PC-9 (cell line): ENCODE measurements at regions not wholly inside any gene's neighbourhood (a gene's known extent, or its start where the extent isn't known, plus 50 kb on each side); places are given as distances from the start of the nearest gene placed in this dataset.

Experiments used
- BruUV-seq: library from RNA; stranded (reverse); fragments of 400-500 nt; replicated peaks from 2 replicates; lab custom pipeline; 2021; lab: Mats Ljungman, UMichigan
- CTCF ChIA-PET: fragments of 300-600 bp; sonication (Branson Sonifier 250); formaldehyde crosslinking; loops from one replicate; lab custom pipeline; 2022; ENCODE audit warnings: antibody characterized with exemption; lab: Charles Lee
- POLR2A ChIA-PET: fragments of 300-600 bp; sonication (Branson Sonifier 250); formaldehyde crosslinking; loops from one replicate; lab custom pipeline; 2022; ENCODE audit warnings: antibody characterized with exemption; ENCODE audit not compliant: unreplicated experiment; lab: Charles Lee
- DNase-seq, 2 experiments: peaks; one replicate each; pipeline versions ENCODE4 v3.0.0 to v3.0.0-alpha.2; 2015 to 2022; ENCODE audit warnings: mixed read lengths in 1 of 2
- H2AFZ ChIP-seq: fragments of 200-600 bp; sonication (generic); 2 replicates; pipeline ENCODE4 v1.8.1; 2017; ENCODE audit warnings: antibody characterized with exemption
- H3F3A ChIP-seq: fragments of 200-600 bp; sonication (generic); 2 replicates; pipeline ENCODE4 v1.8.1; 2017; ENCODE audit warnings: antibody characterized with exemption, mild to moderate bottlenecking, low read depth; ENCODE audit not compliant: insufficient read depth
- H3K27ac ChIP-seq: fragments of 200-600 bp; sonication (generic); 2 replicates; pipeline ENCODE4 v1.6.1; 2016; ENCODE audit warnings: mixed run types
- H3K27me3 ChIP-seq: fragments of 200-600 bp; sonication (generic); 2 replicates; pipeline ENCODE4 v1.6.1; 2016; ENCODE audit warnings: low read depth, mixed run types; ENCODE audit not compliant: insufficient read depth
- H3K36me3 ChIP-seq: fragments of 200-600 bp; sonication (generic); 2 replicates; pipeline ENCODE4 v1.6.1; 2016; ENCODE audit warnings: low read depth, mixed run types
- H3K4me1 ChIP-seq: fragments of 200-600 bp; sonication (generic); replicated peaks from 2 replicates; pipeline ENCODE4 v1.6.1; 2016; ENCODE audit warnings: mixed run types; ENCODE audit not compliant: insufficient read depth
- H3K4me2 ChIP-seq: fragments of 200-600 bp; sonication (generic); 2 replicates; pipeline ENCODE4 v1.6.1; 2017; ENCODE audit warnings: mixed run types
- H3K4me3 ChIP-seq: fragments of 200-600 bp; sonication (generic); 2 replicates; pipeline ENCODE4 v1.6.1; 2016; ENCODE audit warnings: mixed run types
- H3K79me2 ChIP-seq: fragments of 200-600 bp; sonication (generic); 2 replicates; pipeline ENCODE4 v1.6.1; 2017; ENCODE audit warnings: low read depth, mixed run types
- H3K9me2 ChIP-seq: fragments of 200-600 bp; sonication (generic); 2 replicates; pipeline ENCODE4 v1.8.1; 2017; ENCODE audit warnings: mild to moderate bottlenecking; ENCODE audit not compliant: insufficient read depth
- H3K9me3 ChIP-seq: fragments of 200-600 bp; sonication (generic); 2 replicates; pipeline ENCODE4 v1.8.1; 2016; ENCODE audit warnings: low read depth; ENCODE audit not compliant: insufficient read depth
- H4K20me1 ChIP-seq: fragments of 200-600 bp; sonication (generic); 2 replicates; pipeline ENCODE4 v1.8.1; 2017; ENCODE audit not compliant: insufficient read depth
- CTCF ChIP-seq: fragments of 200-600 bp; sonication (generic); conservative IDR thresholded peaks from 2 replicates; pipeline ENCODE4 v1.6.1; 2017; ENCODE audit warnings: mixed run types, antibody characterized with exemption, mild to moderate bottlenecking, moderate library complexity
- EZH2 ChIP-seq: fragments of 200-600 bp; sonication (generic); IDR thresholded peaks from 2 replicates; pipeline ENCODE4 v1.8.0; 2017; ENCODE audit warnings: antibody characterized with exemption, low read depth
- intact Hi-C: fragments of 100-400 bp; cut with micrococcal nuclease; formaldehyde crosslinking; loops from one replicate; pipeline ENCODE4 v1.10.0; 2022; ENCODE audit not compliant: unreplicated experiment

DNA sequence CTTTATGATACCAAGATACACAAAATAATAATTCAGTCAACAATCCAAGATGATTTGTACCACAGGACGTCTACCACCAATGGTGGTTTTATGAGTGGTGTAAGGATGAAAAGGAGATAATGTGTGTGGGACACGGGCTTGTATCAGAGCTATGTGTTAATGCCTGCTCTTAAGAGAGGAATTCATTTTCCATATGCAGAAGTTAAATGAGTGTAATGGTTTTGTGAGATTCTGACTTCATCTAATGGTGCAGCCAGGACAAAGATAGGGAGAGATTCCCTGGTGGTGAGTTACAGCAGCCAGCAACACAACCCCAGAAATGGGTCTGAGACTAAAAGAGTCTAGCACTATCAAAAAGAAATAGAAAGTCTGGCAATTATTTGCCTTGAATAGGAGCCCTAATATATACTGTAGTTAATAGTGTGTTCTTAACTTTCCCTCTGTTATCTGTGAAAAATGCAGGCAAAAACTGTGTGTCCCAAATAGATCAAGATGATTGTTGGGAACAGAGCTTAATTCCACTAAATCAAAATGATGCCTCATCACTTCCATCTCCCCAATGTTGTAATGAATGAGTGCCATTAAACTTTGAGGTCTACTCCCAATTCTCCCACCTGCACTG, 455.0 kb upstream of the TCF4 start:
- no peaks in the 10 kb centered on the region for H4K20me1 ChIP-seq
- intact Hi-C loops, result no loop called here
- H3K4me1 ChIP-seq, result no peaks in the 10 kb centered on the region
- no peak overlapping the region for H3K27ac ChIP-seq
- TF ChIP-seq CTCF, result no peak
- no peak for TF ChIP-seq EZH2
- H3K79me2 ChIP-seq, result no peaks in the 10 kb centered on the region
- H2AFZ ChIP-seq, result no peak overlapping the region
- peaks cover 4% of the 10 kb centered on the region; the same call in 1 of the 2 replicates for H3K9me3 ChIP-seq
- CTCF ChIA-PET, result no interaction called here
- no peak overlapping the region for H3K4me3 ChIP-seq
- H3K4me2 ChIP-seq, result no peak overlapping the region
- H3K9me2 ChIP-seq, result no peaks in the 10 kb centered on the region
- POLR2A ChIA-PET, result no interaction called here
- no peak for DNase-seq
- no peaks in the 10 kb centered on the region for H3K27me3 ChIP-seq
- no peaks in the 10 kb centered on the region for H3K36me3 ChIP-seq
- BruUV-seq, result no TSS peak
- H3F3A ChIP-seq, result no peaks in the 10 kb centered on the region

GRCh38 chr18:56038171-56039030, 450.4 kb upstream of the TCF4 start:
- Histone ChIP-seq H3K4me3 (no peak overlapping the region), H3K27ac (no peak overlapping the region), H3K9me2 (no peaks in the 10 kb centered on the region; the same call in 1 of the 2 replicates), H3K4me2 (no peak overlapping the region), H3K4me1 (no peaks in the 10 kb centered on the region), H2AFZ (no peak overlapping the region), H3K36me3 (no peaks in the 10 kb centered on the region), H4K20me1 (no peaks in the 10 kb centered on the region), H3K9me3 (no peaks in the 10 kb centered on the region; the same call in 1 of the 2 replicates), H3F3A (no peaks in the 10 kb centered on the region), H3K27me3 (no peaks in the 10 kb centered on the region), H3K79me2 (no peaks in the 10 kb centered on the region)
- intact Hi-C loops, result no loop called here
- TF ChIP-seq EZH2 (no peak), CTCF (no peak)
- no TSS peak for BruUV-seq
- ChIA-PET POLR2A (no interaction called here), CTCF (no interaction called here)
- no peak for DNase-seq

DNA sequence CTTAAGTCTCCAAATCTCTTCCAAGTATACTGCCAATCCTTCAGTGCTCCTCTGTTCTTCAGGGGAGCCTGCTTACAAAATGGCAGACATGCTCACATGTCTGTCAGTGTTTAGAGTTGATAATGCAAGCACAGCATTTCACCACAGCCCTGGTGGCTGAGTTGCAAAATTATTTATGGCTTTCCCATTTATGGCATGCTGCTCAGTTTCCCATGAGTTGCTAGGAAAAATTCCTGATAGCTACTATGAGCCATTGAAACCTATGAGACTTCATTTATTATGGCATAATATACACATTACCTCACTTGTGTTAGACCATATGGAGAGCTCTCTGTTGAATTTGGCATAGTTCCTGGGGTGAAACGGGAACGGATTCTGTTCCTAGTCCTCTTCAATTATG, 448.7 kb upstream of the TCF4 start:
- H3F3A ChIP-seq, result no peaks in the 10 kb centered on the region
- TF ChIP-seq EZH2 (no peak), CTCF (no peak)
- no peaks in the 10 kb centered on the region for H3K27me3 ChIP-seq
- no peaks in the 10 kb centered on the region for H3K79me2 ChIP-seq
- no peaks in the 10 kb centered on the region; the same call in 1 of the 2 replicates for H3K9me2 ChIP-seq
- H3K4me3 ChIP-seq, result no peak overlapping the region
- H3K4me2 ChIP-seq, result no peak overlapping the region
- intact Hi-C loops, result no loop called here
- POLR2A ChIA-PET, result no interaction called here
- CTCF ChIA-PET, result no interaction called here
- no TSS peak for BruUV-seq
- no peaks in the 10 kb centered on the region for H3K4me1 ChIP-seq
- no peak for DNase-seq
- no peaks in the 10 kb centered on the region; the same call in 1 of the 2 replicates for H3K9me3 ChIP-seq
- no peaks in the 10 kb centered on the region for H4K20me1 ChIP-seq
- no peak overlapping the region for H3K27ac ChIP-seq
- no peaks in the 10 kb centered on the region for H3K36me3 ChIP-seq
- H2AFZ ChIP-seq, result no peak overlapping the region
